ENCODE measurements at regions not wholly inside any gene's neighbourhood (a gene's known extent, or its start where the extent isn't known, plus 50 kb on each side); places are given as distances from the start of the nearest gene placed in this dataset.

DNA sequence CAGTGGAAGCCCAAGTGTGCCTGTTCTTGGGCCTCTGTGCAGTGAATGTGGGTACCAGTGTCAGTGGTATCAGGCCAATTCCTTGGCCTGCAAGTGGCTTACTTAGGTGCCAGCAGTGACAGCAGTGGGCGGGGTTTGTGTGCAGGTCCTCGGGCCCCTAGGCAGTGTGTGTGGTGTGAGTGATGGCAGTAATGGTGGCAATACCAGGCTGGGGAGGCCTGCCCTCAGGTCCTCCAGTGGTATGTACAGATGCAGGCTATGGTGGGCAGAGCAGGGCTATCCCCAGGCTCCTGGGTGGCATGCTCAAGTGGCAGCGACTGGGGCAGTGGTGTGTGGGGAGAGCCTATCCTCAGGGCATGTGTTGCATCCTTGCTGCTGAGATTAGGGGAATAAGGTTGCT, 379.7 kb downstream of the SQOR start:
- TF ChIP-seq, protein P1, sequence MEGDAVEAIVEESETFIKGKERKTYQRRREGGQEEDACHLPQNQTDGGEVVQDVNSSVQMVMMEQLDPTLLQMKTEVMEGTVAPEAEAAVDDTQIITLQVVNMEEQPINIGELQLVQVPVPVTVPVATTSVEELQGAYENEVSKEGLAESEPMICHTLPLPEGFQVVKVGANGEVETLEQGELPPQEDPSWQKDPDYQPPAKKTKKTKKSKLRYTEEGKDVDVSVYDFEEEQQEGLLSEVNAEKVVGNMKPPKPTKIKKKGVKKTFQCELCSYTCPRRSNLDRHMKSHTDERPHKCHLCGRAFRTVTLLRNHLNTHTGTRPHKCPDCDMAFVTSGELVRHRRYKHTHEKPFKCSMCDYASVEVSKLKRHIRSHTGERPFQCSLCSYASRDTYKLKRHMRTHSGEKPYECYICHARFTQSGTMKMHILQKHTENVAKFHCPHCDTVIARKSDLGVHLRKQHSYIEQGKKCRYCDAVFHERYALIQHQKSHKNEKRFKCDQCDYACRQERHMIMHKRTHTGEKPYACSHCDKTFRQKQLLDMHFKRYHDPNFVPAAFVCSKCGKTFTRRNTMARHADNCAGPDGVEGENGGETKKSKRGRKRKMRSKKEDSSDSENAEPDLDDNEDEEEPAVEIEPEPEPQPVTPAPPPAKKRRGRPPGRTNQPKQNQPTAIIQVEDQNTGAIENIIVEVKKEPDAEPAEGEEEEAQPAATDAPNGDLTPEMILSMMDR (IDR thresholded peaks at IDR 0.05; ENCODE audit: insufficient read depth, missing control alignments), result no peak
- no peak for FAIRE-seq
- no peak for DNase-seq (ENCODE audit: insufficient read length, low spot score)

DNA sequence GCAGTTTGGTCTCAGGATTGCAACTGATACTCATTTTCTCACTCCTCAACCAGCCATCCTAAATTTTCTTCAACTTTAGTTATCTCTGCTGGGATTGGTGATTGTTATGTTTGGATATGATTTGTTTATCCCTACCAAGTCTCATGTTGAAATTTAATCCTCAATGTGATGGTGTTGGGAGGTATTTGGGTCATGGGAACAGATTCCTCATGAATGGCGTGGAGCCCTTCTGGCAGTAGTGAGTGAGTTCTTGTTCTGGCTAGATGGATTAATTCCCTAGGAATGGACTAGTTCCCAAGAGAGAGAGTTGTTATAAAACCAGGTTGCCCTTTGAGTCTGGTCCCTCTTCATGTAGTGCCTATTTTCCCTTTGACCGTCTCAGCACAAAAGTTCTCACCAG, 399.9 kb downstream of the SQOR start:
- DNase-seq (ENCODE audit: insufficient read length, low spot score) (no peak), FAIRE-seq (no peak)
- TF ChIP-seq, protein P1 (IDR thresholded peaks at IDR 0.05; ENCODE audit: insufficient read depth, missing control alignments), result no peak

- DNase-seq (ENCODE audit: insufficient read length, low spot score) (no peak), FAIRE-seq (no peak)
- TF ChIP-seq, protein P1 (IDR thresholded peaks at IDR 0.05; ENCODE audit: insufficient read depth, missing control alignments), result no peak
Measured at GRCh38 chr15:46039703-46040102, 404.9 kb downstream of the SQOR start.

DNA sequence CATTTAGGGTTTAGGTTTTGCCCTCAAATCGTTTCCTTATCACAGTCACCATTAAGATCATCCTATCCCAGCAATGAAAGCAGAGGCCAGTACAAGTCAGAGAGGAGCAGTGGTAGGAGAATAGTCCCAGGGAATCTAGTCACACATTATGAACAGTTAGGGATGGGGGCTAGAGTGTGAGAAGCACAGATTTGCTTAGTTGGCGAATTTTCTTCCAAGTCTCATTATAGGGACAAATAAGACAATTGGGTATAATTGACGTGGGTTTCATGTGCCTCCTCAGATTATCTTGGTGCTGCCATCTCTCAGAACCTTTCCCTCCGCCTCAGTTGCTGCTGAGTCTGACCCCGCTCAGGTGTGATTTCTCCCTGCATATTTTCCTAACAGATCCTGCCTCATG, 407.1 kb downstream of the SQOR start:
- no peak for FAIRE-seq
- TF ChIP-seq, protein P1 (IDR thresholded peaks at IDR 0.05; ENCODE audit: insufficient read depth, missing control alignments), result no peak
- no peak for DNase-seq (ENCODE audit: insufficient read length, low spot score)

- TF ChIP-seq, protein P1 (IDR thresholded peaks at IDR 0.05; ENCODE audit: insufficient read depth, missing control alignments), result no peak
- FAIRE-seq, result no peak
- no peak for DNase-seq (ENCODE audit: insufficient read length, low spot score)
Measured at GRCh38 chr15:46059921-46060594, 425.2 kb downstream of the SQOR start.

DNA sequence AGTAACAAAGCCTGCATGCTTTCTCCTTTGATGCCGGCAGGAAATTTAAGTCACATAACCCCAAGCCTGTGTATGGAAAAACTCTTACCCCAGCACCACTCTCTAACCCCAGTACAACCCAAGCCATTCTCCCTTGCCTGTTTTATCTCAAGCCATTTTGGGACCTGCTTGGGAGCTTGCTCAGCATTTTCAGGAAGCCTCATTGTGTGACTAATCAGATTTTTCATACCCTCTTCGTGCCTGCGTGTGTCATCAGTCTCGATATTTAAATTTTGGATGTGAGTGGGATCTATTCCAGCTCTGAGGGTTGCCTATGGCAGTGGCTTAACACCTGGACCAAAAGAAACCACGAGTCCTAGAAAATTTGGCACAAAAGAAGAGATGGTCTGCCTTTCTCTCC, 426.2 kb downstream of the SQOR start:
- DNase-seq (ENCODE audit: insufficient read length, low spot score), result no peak
- FAIRE-seq, result no peak
- TF ChIP-seq, protein P1 (IDR thresholded peaks at IDR 0.05; ENCODE audit: insufficient read depth, missing control alignments), result no peak

DNA sequence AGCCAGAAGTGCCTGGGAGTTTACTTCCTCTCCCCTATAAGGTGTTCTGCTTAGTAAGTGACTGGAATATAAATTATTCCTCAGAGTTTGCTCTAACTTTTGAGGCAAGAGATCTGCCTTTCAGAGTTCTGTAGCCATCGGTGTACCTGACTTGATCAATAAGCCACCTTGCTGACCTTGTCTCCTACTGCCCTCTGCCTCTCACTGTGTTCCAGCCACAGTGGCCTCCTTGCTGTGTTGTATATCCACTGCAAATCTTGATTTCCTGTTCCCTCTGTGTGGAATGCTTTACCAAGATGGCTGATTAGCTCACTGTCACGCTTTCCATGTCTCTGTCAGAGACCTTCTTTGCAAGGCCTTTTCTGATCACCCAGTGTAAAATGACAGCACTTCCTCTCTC, 442.4 kb downstream of the SQOR start:
- TF ChIP-seq, protein P1 (IDR thresholded peaks at IDR 0.05; ENCODE audit: insufficient read depth, missing control alignments), result no peak
- FAIRE-seq, result no peak
- DNase-seq (ENCODE audit: insufficient read length, low spot score), result no peak

All from D721Med (cell line).